SHP77 treated with DMSO at 0.1 percent for 48 hours (cell line): ENCODE measurements at regions not wholly inside any gene's neighbourhood (a gene's known extent, or its start where the extent isn't known, plus 50 kb on each side); places are given as distances from the start of the nearest gene placed in this dataset.

Source experiments
- DNase-seq: peaks from one replicate; lab custom pipeline; 2025; lab: John Stamatoyannopoulos, UW

- DNase-seq = no peak
These were observed 120.9 kb upstream of the CAND1 start for GRCh38 chr12:67148265-67148664.

GRCh38 chr12:67151886-67152285 is 117.3 kb upstream of the CAND1 start:
- no peak for DNase-seq

- DNase-seq = no peak
These were observed 116.7 kb upstream of the CAND1 start for GRCh38 chr12:67152451-67152850.

GRCh38 chr12:67154901-67155300 is 114.3 kb upstream of the CAND1 start:
- DNase-seq = no peak

GRCh38 chr12:67155863-67156262 is 113.3 kb upstream of the CAND1 start:
- no peak for DNase-seq

- no peak for DNase-seq
These were observed 107.7 kb upstream of the CAND1 start for GRCh38 chr12:67161322-67161918.

GRCh38 chr12:67173258-67173657 is 95.9 kb upstream of the CAND1 start:
- DNase-seq = no peak

- no peak for DNase-seq
These were observed 86.6 kb upstream of the CAND1 start for GRCh38 chr12:67182551-67182950.

GRCh38 chr12:67193704-67194103 is 75.5 kb upstream of the CAND1 start:
- DNase-seq = no peak

- no peak for DNase-seq
These were observed 68.8 kb upstream of the CAND1 start for GRCh38 chr12:67200386-67200785.

- no peak for DNase-seq
These were observed 67.0 kb upstream of the CAND1 start for GRCh38 chr12:67202011-67202677.

GRCh38 chr12:67202678-67203012 is 66.5 kb upstream of the CAND1 start:
- DNase-seq = no peak

GRCh38 chr12:67208281-67209067 is 60.7 kb upstream of the CAND1 start:
- DNase-seq = no peak

- no peak for DNase-seq
These were observed 58.1 kb upstream of the CAND1 start for GRCh38 chr12:67211029-67211428.

GRCh38 chr12:67211494-67211893 is 57.7 kb upstream of the CAND1 start:
- DNase-seq = no peak

- no peak for DNase-seq
These were observed 51.5 kb upstream of the CAND1 start for GRCh38 chr12:67217647-67218046.
